ENCODE measurements at regions not wholly inside any gene's neighbourhood (a gene's known extent, or its start where the extent isn't known, plus 50 kb on each side); places are given as distances from the start of the nearest gene placed in this dataset.

DNA sequence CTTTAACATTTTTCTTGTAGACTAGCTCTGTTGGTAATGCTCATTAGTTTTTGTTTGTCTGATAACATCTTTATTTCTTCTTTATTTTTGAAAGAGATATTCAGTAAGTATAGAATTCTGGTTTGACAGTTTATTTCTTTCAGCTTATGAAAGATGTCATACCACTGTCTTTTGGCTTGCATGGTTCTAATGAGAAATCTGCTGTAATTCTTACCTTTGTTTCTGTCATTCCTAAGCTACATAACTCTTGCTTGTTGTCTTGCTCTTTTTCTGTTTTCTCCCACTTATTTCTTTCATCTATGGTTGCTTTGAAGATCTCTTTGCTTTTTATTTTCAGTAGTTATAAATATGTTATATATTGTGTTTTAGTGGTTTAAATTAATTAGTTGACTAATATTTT lies 87.2 kb upstream of the PEX5L start:
- ATAC-seq (no peak), FAIRE-seq (no peak), DNase-seq (ENCODE audit: extremely low read depth in 1 of 4, low spot score in 3 of 4) (no peak)
- POLR2A ChIA-PET, result no interaction called here
- Histone ChIP-seq H3K27ac (ENCODE audit: extremely low read depth, low read depth, low read length) (no peak overlapping the region), H2AFZ (ENCODE audit: low read depth, low read length) (no peak overlapping the region), H3K9me1 (ENCODE audit: control insufficient read depth, insufficient read depth, low read length) (no peaks in the 10 kb centered on the region), H3K9me3 (replicated peaks; ENCODE audit: control insufficient read depth, insufficient read depth, low read depth, low read length) (no peaks in the 10 kb centered on the region), H3K4me1 (replicated peaks in 1 of 2; ENCODE audit: control insufficient read depth in 2 of 2, insufficient read depth in 2 of 2, low read length in 2 of 2) (no peaks in the 10 kb centered on the region), H3K9ac (ENCODE audit: insufficient read depth in 1 of 2, low read depth in 2 of 2, low read length in 2 of 2) (no peak overlapping the region), H3K4me3 (no peak overlapping the region), H3K79me2 (ENCODE audit: control insufficient read depth, insufficient read depth, low read length) (no peaks in the 10 kb centered on the region), H4K20me1 (replicated peaks; ENCODE audit: control insufficient read depth, insufficient read depth, low read length) (no peaks in the 10 kb centered on the region), H3K27me3 (ENCODE audit: control insufficient read depth in 2 of 2, insufficient read depth in 2 of 2, low read length in 2 of 2) (no peaks in the 10 kb centered on the region), H3K4me2 (ENCODE audit: insufficient read depth, low read length) (no peak overlapping the region), H3K36me3 (ENCODE audit: control insufficient read depth, insufficient read depth, low read length) (no peaks in the 10 kb centered on the region)
- intact Hi-C loops (cut with micrococcal nuclease), result no loop called here
- no TSS peak for BruUV-seq (replicated peaks)
- CTCF ChIA-PET (ENCODE audit: low intra/inter-chr PET ratio), result no interaction called here
- TF ChIP-seq, protein P1, sequence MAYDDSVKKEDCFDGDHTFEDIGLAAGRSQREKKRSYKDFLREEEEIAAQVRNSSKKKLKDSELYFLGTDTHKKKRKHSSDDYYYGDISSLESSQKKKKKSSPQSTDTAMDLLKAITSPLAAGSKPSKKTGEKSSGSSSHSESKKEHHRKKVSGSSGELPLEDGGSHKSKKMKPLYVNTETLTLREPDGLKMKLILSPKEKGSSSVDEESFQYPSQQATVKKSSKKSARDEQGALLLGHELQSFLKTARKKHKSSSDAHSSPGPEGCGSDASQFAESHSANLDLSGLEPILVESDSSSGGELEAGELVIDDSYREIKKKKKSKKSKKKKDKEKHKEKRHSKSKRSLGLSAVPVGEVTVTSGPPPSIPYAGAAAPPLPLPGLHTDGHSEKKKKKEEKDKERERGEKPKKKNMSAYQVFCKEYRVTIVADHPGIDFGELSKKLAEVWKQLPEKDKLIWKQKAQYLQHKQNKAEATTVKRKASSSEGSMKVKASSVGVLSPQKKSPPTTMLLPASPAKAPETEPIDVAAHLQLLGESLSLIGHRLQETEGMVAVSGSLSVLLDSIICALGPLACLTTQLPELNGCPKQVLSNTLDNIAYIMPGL (CRISPR knock-in tag; IDR thresholded peaks at IDR 0.05), result no peak
- TF ChIP-seq ZNF23 (CRISPR knock-in tag; IDR thresholded peaks at IDR 0.05) (no peak), ZBTB17 (CRISPR knock-in tag; IDR thresholded peaks at IDR 0.05) (no peak), IFI16 (CRISPR knock-in tag; IDR thresholded peaks at IDR 0.05) (no peak)
- in situ Hi-C loops (cut with MboI), result no loop called here

- 0% methylated on average over 3 of the region's 3 CpGs for WGBS (ENCODE audit: insufficient coverage, low coverage, missing lambda C conversion rate)
- Histone ChIP-seq H3K9me1 (ENCODE audit: control insufficient read depth, insufficient read depth, low read length) (no peaks in the 10 kb centered on the region), H3K9me3 (replicated peaks; ENCODE audit: control insufficient read depth, insufficient read depth, low read depth, low read length) (no peaks in the 10 kb centered on the region), H3K4me3 (no peak overlapping the region), H4K20me1 (replicated peaks; ENCODE audit: control insufficient read depth, insufficient read depth, low read length) (no peaks in the 10 kb centered on the region), H3K27me3 (ENCODE audit: control insufficient read depth in 2 of 2, insufficient read depth in 2 of 2, low read length in 2 of 2) (no peaks in the 10 kb centered on the region), H3K4me1 (replicated peaks in 1 of 2; ENCODE audit: control insufficient read depth in 2 of 2, insufficient read depth in 2 of 2, low read length in 2 of 2) (no peaks in the 10 kb centered on the region), H2AFZ (ENCODE audit: low read depth, low read length) (no peak overlapping the region), H3K36me3 (ENCODE audit: control insufficient read depth, insufficient read depth, low read length) (no peaks in the 10 kb centered on the region), H3K79me2 (ENCODE audit: control insufficient read depth, insufficient read depth, low read length) (no peaks in the 10 kb centered on the region), H3K27ac (ENCODE audit: extremely low read depth, low read depth, low read length) (no peak overlapping the region), H3K9ac (ENCODE audit: insufficient read depth in 1 of 2, low read depth in 2 of 2, low read length in 2 of 2) (no peak overlapping the region), H3K4me2 (ENCODE audit: insufficient read depth, low read length) (no peak overlapping the region)
- no peak for ATAC-seq
- ChIA-PET CTCF (ENCODE audit: low intra/inter-chr PET ratio) (no interaction called here), POLR2A (no interaction called here)
- FAIRE-seq, result no peak
- DNase-seq (ENCODE audit: extremely low read depth in 1 of 4, low spot score in 3 of 4), result no peak
- in situ Hi-C loops (cut with MboI), result no loop called here
- BruUV-seq (replicated peaks), result no TSS peak
- intact Hi-C loops (cut with micrococcal nuclease), result no loop called here
- TF ChIP-seq GABPA (tag; conservative IDR thresholded peaks at IDR 0.05; ENCODE audit: low read depth) (no peak), ZBTB7A (IDR thresholded peaks at IDR 0.05; ENCODE audit: borderline replicate concordance, control insufficient read depth, low read depth, low read length) (no peak), LCOR (CRISPR knock-in tag; IDR thresholded peaks at IDR 0.05) (no peak), ZNF23 (CRISPR knock-in tag; IDR thresholded peaks at IDR 0.05) (no peak), ARID3A (IDR thresholded peaks at IDR 0.05; ENCODE audit: borderline replicate concordance, low read depth, low read length) (no peak), ZNF253 (CRISPR knock-in tag; conservative IDR thresholded peaks at IDR 0.05) (no peak)
Measured at GRCh38 chr3:180131169-180131568, 94.4 kb upstream of the PEX5L start.
